ENCODE measurements at regions not wholly inside any gene's neighbourhood (a gene's known extent, or its start where the extent isn't known, plus 50 kb on each side); places are given as distances from the start of the nearest gene placed in this dataset.

DNA sequence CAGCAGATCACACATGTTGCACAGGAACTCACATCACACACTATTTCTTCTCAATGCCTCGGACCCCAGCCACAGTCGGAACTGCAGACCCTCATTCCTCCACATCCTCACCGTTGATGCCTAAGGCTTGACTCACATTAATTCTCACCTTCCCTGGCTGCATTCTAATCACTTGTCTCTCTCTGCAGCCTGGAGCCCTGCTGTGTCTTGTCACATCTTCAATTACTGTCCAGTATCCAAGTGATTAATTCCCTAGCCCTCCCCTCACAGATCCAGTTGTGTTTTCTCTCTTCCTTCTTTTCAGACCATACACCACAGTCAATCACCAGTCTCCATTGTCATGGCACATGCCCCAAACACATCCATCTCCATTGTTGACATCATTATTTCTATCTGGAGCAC lies 592.4 kb upstream of the IGFBP3 start:
- Histone ChIP-seq H3K27ac (ENCODE audit: low read length) (no peak overlapping the region), H3K4me1 (ENCODE audit: control insufficient read depth, insufficient read depth, low read length) (no peaks in the 10 kb centered on the region), H3K9me3 (ENCODE audit: control insufficient read depth, insufficient read depth, low read length) (peaks cover 13% of the 10 kb centered on the region), H3K36me3 (ENCODE audit: control insufficient read depth, insufficient read depth, low read length) (no peaks in the 10 kb centered on the region), H3K27me3 (ENCODE audit: control insufficient read depth, insufficient read depth, low read length) (no peaks in the 10 kb centered on the region), H3K4me3 (ENCODE audit: low read length) (no peak overlapping the region)
- ATAC-seq (no peak), DNase-seq (no peak)
- TF ChIP-seq, protein P1, sequence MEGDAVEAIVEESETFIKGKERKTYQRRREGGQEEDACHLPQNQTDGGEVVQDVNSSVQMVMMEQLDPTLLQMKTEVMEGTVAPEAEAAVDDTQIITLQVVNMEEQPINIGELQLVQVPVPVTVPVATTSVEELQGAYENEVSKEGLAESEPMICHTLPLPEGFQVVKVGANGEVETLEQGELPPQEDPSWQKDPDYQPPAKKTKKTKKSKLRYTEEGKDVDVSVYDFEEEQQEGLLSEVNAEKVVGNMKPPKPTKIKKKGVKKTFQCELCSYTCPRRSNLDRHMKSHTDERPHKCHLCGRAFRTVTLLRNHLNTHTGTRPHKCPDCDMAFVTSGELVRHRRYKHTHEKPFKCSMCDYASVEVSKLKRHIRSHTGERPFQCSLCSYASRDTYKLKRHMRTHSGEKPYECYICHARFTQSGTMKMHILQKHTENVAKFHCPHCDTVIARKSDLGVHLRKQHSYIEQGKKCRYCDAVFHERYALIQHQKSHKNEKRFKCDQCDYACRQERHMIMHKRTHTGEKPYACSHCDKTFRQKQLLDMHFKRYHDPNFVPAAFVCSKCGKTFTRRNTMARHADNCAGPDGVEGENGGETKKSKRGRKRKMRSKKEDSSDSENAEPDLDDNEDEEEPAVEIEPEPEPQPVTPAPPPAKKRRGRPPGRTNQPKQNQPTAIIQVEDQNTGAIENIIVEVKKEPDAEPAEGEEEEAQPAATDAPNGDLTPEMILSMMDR (IDR thresholded peaks at IDR 0.05): no peak
- WGBS (ENCODE audit: insufficient coverage): 66% methylated on average over 3 of the region's 3 CpGs
- intact Hi-C loops (cut with micrococcal nuclease): no loop called here
- Mint-ChIP-seq H3K27ac (no peak overlapping the region), H3K4me1 (no peaks in the 10 kb centered on the region), H3K36me3 (peaks cover 6% of the 10 kb centered on the region), H3K4me3 (no peak overlapping the region), H3K27me3 (ENCODE audit: low read depth in 2 of 2) (no peaks in the 10 kb centered on the region), H3K9me3 (peaks cover 10 to 13% of the 10 kb centered on the region in 2 donors)

DNA sequence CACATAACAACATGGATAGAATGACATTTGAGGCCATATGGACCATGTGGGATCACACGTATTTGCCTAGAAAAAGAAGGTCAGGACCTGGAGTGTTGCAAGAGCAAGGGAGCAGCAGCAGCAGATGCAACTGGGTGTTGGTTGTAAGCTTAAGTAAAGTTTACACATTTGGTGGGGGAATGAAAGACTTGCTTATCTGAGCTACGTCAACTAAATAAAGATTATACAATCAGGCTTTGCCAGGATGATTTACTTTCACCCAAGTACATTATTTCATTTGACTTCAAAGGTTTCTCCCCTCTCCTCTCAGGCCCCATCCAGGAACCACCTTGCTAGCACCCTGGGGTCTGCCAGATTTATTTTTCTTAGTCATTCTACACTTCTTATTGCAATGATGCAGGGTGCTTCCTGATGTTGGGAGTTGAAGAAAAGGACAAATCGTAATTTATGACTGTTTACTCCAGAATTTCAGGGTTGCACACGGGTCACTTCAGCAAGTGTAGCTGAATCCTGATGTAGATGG lies 591.9 kb upstream of the IGFBP3 start:
- H3K27ac ChIP-seq (ENCODE audit: low read length): no peak overlapping the region
- no peaks in the 10 kb centered on the region for H3K27me3 Mint-ChIP-seq (ENCODE audit: low read depth in 2 of 2)
- 70% methylated on average over 4 of the region's 4 CpGs for WGBS (ENCODE audit: insufficient coverage)
- no peak overlapping the region for H3K27ac Mint-ChIP-seq
- H3K9me3 Mint-ChIP-seq: peaks cover 10 to 13% of the 10 kb centered on the region in 2 donors
- DNase-seq (no peak), ATAC-seq (no peak)
- intact Hi-C loops (cut with micrococcal nuclease): no loop called here
- no peak overlapping the region for H3K4me3 ChIP-seq (ENCODE audit: low read length)
- no peak overlapping the region for H3K4me3 Mint-ChIP-seq
- peaks cover 6% of the 10 kb centered on the region for H3K36me3 Mint-ChIP-seq
- H3K36me3 ChIP-seq (ENCODE audit: control insufficient read depth, insufficient read depth, low read length): no peaks in the 10 kb centered on the region
- H3K4me1 Mint-ChIP-seq: no peaks in the 10 kb centered on the region
- TF ChIP-seq, protein P1 (IDR thresholded peaks at IDR 0.05): no peak
- peaks cover 13% of the 10 kb centered on the region for H3K9me3 ChIP-seq (ENCODE audit: control insufficient read depth, insufficient read depth, low read length)
- H3K4me1 ChIP-seq (ENCODE audit: control insufficient read depth, insufficient read depth, low read length): no peaks in the 10 kb centered on the region
- no peaks in the 10 kb centered on the region for H3K27me3 ChIP-seq (ENCODE audit: control insufficient read depth, insufficient read depth, low read length)

DNA sequence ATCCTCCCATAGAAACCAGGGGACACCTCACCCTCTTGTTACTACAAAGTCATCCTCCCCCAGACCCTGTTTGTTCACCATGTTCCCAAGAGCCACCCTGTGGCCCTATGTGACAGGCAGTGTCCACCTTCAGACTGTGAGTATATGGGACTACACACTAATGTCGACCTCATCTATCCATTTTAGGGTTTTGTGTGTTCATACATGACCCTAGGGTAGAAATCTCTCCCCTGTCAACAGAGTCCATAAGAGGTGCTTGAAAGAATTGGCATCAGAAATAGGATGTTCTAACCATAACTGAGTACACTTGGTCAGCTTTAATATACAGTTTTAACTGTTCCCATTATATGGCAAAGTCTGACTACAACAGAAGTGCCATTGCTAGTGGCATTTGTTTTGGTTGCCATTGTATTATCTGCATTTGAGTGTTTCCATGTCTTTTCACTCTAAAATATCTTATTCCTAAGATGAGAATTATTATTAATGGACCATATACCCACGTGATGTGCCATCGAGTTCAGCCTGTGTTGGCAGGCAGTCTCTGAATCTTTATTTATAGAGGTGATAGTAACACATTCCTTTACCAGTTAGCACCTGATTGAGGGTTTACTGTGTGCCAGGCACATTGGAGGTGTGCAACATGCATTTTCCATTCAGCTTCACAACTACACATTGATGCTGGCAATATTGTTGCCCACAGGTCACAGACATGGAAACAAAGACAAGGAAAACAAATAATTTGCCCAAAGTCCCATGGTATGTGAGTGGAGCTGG lies 590.6 kb upstream of the IGFBP3 start:
- Histone ChIP-seq H3K9me3 (ENCODE audit: control insufficient read depth, insufficient read depth, low read length) (peaks cover 13% of the 10 kb centered on the region), H3K27ac (ENCODE audit: low read length) (no peak overlapping the region), H3K4me1 (ENCODE audit: control insufficient read depth, insufficient read depth, low read length) (no peaks in the 10 kb centered on the region), H3K36me3 (ENCODE audit: control insufficient read depth, insufficient read depth, low read length) (no peaks in the 10 kb centered on the region), H3K4me3 (ENCODE audit: low read length) (no peak overlapping the region), H3K27me3 (ENCODE audit: control insufficient read depth, insufficient read depth, low read length) (no peaks in the 10 kb centered on the region)
- Mint-ChIP-seq H3K27me3 (ENCODE audit: low read depth in 2 of 2) (no peaks in the 10 kb centered on the region), H3K4me1 (no peaks in the 10 kb centered on the region), H3K27ac (no peak overlapping the region), H3K9me3 (peaks cover 13 to 15% of the 10 kb centered on the region in 2 donors), H3K36me3 (peaks cover 6% of the 10 kb centered on the region), H3K4me3 (no peak overlapping the region)
- no peak for ATAC-seq
- intact Hi-C loops (cut with micrococcal nuclease): no loop called here
- TF ChIP-seq, protein P1 (IDR thresholded peaks at IDR 0.05): no peak
- 100% methylated on average over 2 of the region's 3 CpGs for WGBS (ENCODE audit: insufficient coverage)
- DNase-seq: no peak

Data from natural killer cell (primary cell).